GM12878 (cell line): ENCODE measurements at regions not wholly inside any gene's neighbourhood (a gene's known extent, or its start where the extent isn't known, plus 50 kb on each side); places are given as distances from the start of the nearest gene placed in this dataset.

Source experiments
- ATAC-seq: fragments of 200-7000 bp; cut with Tn5 transposase; 3 replicates; pipeline ENCODE4 v1.9.1; 2020; ENCODE audit warnings: mild to moderate bottlenecking, moderate library complexity
- BruUV-seq: library from RNA; stranded (reverse); fragments of 400-500 nt; replicated peaks from 2 replicates; lab custom pipeline; 2021; lab: Mats Ljungman, UMichigan
- CTCF ChIA-PET: fragments of 300-600 bp; sonication (Branson Sonifier 250); formaldehyde crosslinking; extraction: SDS; loops from one replicate; lab custom pipeline; 2021; ENCODE audit warnings: inconsistent platforms; lab: Yijun Ruan, JAX
- POLR2A ChIA-PET: fragments of 350-600 bp; formaldehyde crosslinking; extraction: SDS; loops from one replicate; lab custom pipeline; 2021; ENCODE audit warnings: inconsistent platforms; lab: Charles Lee
- RAD21 ChIA-PET: fragments of 300-600 bp; sonication (Branson Sonifier 250); formaldehyde crosslinking; loops from one replicate; lab custom pipeline; 2023; ENCODE audit warnings: antibody characterized with exemption; ENCODE audit not compliant: unreplicated experiment; lab: Charles Lee
- SMC1A ChIA-PET: fragments of 300-600 bp; sonication (Branson Sonifier 250); formaldehyde crosslinking; loops from one replicate; lab custom pipeline; 2023; ENCODE audit not compliant: unreplicated experiment, uncharacterized antibody; lab: Charles Lee
- DNase-seq: peaks from one replicate; pipeline ENCODE4 v3.0.0-alpha.2; 2011; ENCODE audit warnings: low read depth, low spot score
- FAIRE-seq: peaks from 3 replicates; lab custom pipeline; 2011; peaks lifted over from hg19 to GRCh38; lab: Jason Lieb, UNC
- H2AFZ ChIP-seq: 2 replicates; pipeline ENCODE4 v1.6.0; 2011; ENCODE audit warnings: low read depth, low read length, control low read depth; ENCODE audit not compliant: control insufficient read depth
- H3K27ac ChIP-seq: 2 replicates; pipeline ENCODE4 v1.5.1; 2011; ENCODE audit warnings: control low read depth; ENCODE audit not compliant: control insufficient read depth, insufficient read depth
- H3K27me3 ChIP-seq, 2 experiments: replicated peaks in 1 of 2; 2 replicates each; pipeline versions ENCODE4 v1.6.0 to v1.6.1; 2011; ENCODE audit warnings: low read length in 1 of 2; ENCODE audit not compliant: control insufficient read depth in 2 of 2, insufficient read depth in 2 of 2
- H3K36me3 ChIP-seq, 2 experiments: 2 replicates each; pipeline ENCODE4 v1.5.1; 2011; ENCODE audit warnings: low read length in 1 of 2; ENCODE audit not compliant: control insufficient read depth in 2 of 2, insufficient read depth in 2 of 2
- H3K4me1 ChIP-seq: 2 replicates; pipeline ENCODE4 v1.6.1; 2011; ENCODE audit warnings: mild to moderate bottlenecking, low read length, moderate library complexity, mixed read lengths; ENCODE audit not compliant: control insufficient read depth, insufficient read depth
- H3K4me2 ChIP-seq: 2 replicates; pipeline ENCODE4 v1.6.0; 2011; ENCODE audit warnings: control low read depth; ENCODE audit not compliant: control insufficient read depth, insufficient read depth
- H3K4me3 ChIP-seq: fragments of 200-600 bp; sonication (generic); 2 replicates; pipeline ENCODE4 v1.5.1; 2016
- H3K79me2 ChIP-seq: 2 replicates; pipeline ENCODE4 v1.6.0; 2011; ENCODE audit warnings: low read length; ENCODE audit not compliant: control insufficient read depth, insufficient read depth
- H3K9ac ChIP-seq: 2 replicates; pipeline ENCODE4 v1.8.0; 2011; ENCODE audit warnings: low read length, control low read depth, mixed read lengths; ENCODE audit not compliant: control insufficient read depth, insufficient read depth
- H3K9me3 ChIP-seq: replicated peaks from 3 replicates; pipeline ENCODE4 v1.5.1; 2011; ENCODE audit warnings: mild to moderate bottlenecking, low read length; ENCODE audit not compliant: control insufficient read depth, insufficient read depth
- H4K20me1 ChIP-seq: 2 replicates; pipeline ENCODE4 v1.6.0; 2011; ENCODE audit not compliant: control insufficient read depth, insufficient read depth
- ASH2L ChIP-seq: fragments of 300-600, 200-600 bp; sonication (generic); IDR thresholded peaks from 2 replicates; pipeline ENCODE4 v1.6.1; 2017; ENCODE audit warnings: low read depth, mild to moderate bottlenecking, borderline replicate concordance
- BCLAF1 ChIP-seq: fragments of 450-650 bp; IDR thresholded peaks from 2 replicates; pipeline ENCODE4 v1.6.1; 2017; ENCODE audit warnings: antibody characterized with exemption, mild to moderate bottlenecking, moderate library complexity
- CEBPZ ChIP-seq: fragments of 150-350 bp; IDR thresholded peaks from 2 replicates; pipeline ENCODE4 v1.6.1; 2016; ENCODE audit warnings: low read depth, low read length
- CTCF ChIP-seq, 3 experiments: IDR thresholded peaks in 2 of 3; conservative IDR thresholded peaks in 1 of 3; 2 replicates each; pipeline ENCODE4 v1.5.1; 2011; ENCODE audit warnings: low read depth in 3 of 3, low read length in 3 of 3, mild to moderate bottlenecking in 3 of 3, control low read depth in 2 of 3, moderate library complexity in 2 of 3, inconsistent platforms in 1 of 3, mixed read lengths in 1 of 3; ENCODE audit not compliant: control insufficient read depth in 2 of 3, insufficient read depth in 1 of 3; ENCODE audit errors: extremely low read depth in 1 of 3
- EP300 ChIP-seq, 2 experiments: fragments of 150-350 bp in 1 of 2; IDR thresholded peaks; 2 replicates each; pipeline ENCODE4 v1.6.1; 2011 to 2012; ENCODE audit warnings: low read depth in 2 of 2, low read length in 2 of 2, borderline replicate concordance in 1 of 2, improper control_type of control experiment in 1 of 2, inconsistent platforms in 1 of 2; ENCODE audit not compliant: control insufficient read depth in 1 of 2
- HDGF ChIP-seq: fragments of 450-650 bp; IDR thresholded peaks from 2 replicates; pipeline ENCODE4 v1.6.1; 2016; ENCODE audit warnings: antibody characterized with exemption
- KDM1A ChIP-seq: fragments of 200-600 bp; sonication (generic); IDR thresholded peaks from 2 replicates; pipeline ENCODE4 v1.6.1; 2016; ENCODE audit warnings: borderline replicate concordance
- MEF2A ChIP-seq: IDR thresholded peaks from 2 replicates; pipeline ENCODE4 v1.6.1; 2011; ENCODE audit warnings: low read depth, mild to moderate bottlenecking, low read length, moderate library complexity; ENCODE audit not compliant: insufficient read depth
- MEF2B ChIP-seq: fragments of 450-650 bp; IDR thresholded peaks from 2 replicates; pipeline ENCODE4 v1.6.1; 2018; ENCODE audit warnings: mild to moderate bottlenecking, moderate library complexity; ENCODE audit not compliant: partially characterized antibody, poor library complexity, severe bottlenecking
- NR2C2 ChIP-seq: IDR thresholded peaks from 2 replicates; pipeline ENCODE4 v1.6.1; 2011; ENCODE audit warnings: borderline replicate concordance, low read depth; ENCODE audit not compliant: control insufficient read depth, insufficient read length
- SIX5 ChIP-seq: IDR thresholded peaks from 2 replicates; pipeline ENCODE4 v1.6.1; 2011; ENCODE audit warnings: mild to moderate bottlenecking, low read depth, low read length, moderate library complexity; ENCODE audit not compliant: severe bottlenecking
- SP1 ChIP-seq: IDR thresholded peaks from one replicate; pipeline ENCODE4 v1.6.1; 2011; ENCODE audit warnings: low read depth, low read length
- USF1 ChIP-seq: IDR thresholded peaks from 2 replicates; pipeline ENCODE4 v1.6.1; 2011; ENCODE audit warnings: borderline replicate concordance, low read depth, mild to moderate bottlenecking, moderate library complexity, mixed read lengths, low read length; ENCODE audit not compliant: insufficient read depth; ENCODE audit errors: extremely low read length
- ZSCAN29 ChIP-seq: fragments of 450-650 bp; IDR thresholded peaks from 2 replicates; pipeline ENCODE4 v1.6.1; 2017; ENCODE audit warnings: mild to moderate bottlenecking, moderate library complexity
- WGBS: methylation state at CpG from one replicate; pipeline ENCODE4 v1.1.6; 2016; ENCODE audit warnings: low lambda C conversion rate; ENCODE audit not compliant: insufficient replicate concordance, insufficient coverage; ENCODE audit errors: missing lambda C conversion rate; 5-methylcytosine and 5-hydroxymethylcytosine counted together
- in situ Hi-C: fragments of 300-500 bp; cut with MboI; formaldehyde crosslinking; loops from 9 replicates; pipeline ENCODE4 v1.14.3; 2018; ENCODE audit warnings: mixed read lengths
- intact Hi-C: fragments of 100-400 bp; cut with micrococcal nuclease; formaldehyde crosslinking; loops from one replicate; pipeline ENCODE4 v1.14.2; 2022; ENCODE audit not compliant: unreplicated experiment

GRCh38 chr10:71084818-71085126, 127.6 kb upstream of the UNC5B start:
- in situ Hi-C loops: no loop called here
- BruUV-seq: no TSS peak
- intact Hi-C loops: no loop called here
- Histone ChIP-seq H3K36me3 (no peaks in the 10 kb centered on the region), H3K79me2 (no peaks in the 10 kb centered on the region), H3K4me3 (no peak overlapping the region), H3K4me2 (no peak overlapping the region), H3K27ac (no peak overlapping the region), H3K4me1 (no peaks in the 10 kb centered on the region), H3K9ac (no peak overlapping the region), H3K27me3 (no peaks in the 10 kb centered on the region; a peak in 1 of 4 replicates), H4K20me1 (no peaks in the 10 kb centered on the region), H3K9me3 (no peaks in the 10 kb centered on the region), H2AFZ (no peak overlapping the region)
- ChIA-PET CTCF (no interaction called here), SMC1A (no interaction called here), POLR2A (no interaction called here), RAD21 (no interaction called here)
- no peak for FAIRE-seq
- 5% methylated on average over 2 of the region's 2 CpGs for WGBS
- TF ChIP-seq HDGF (no peak), MEF2A (no peak), EP300 (IDR thresholded peaks at IDR 0.05; ENCODE audit: borderline replicate concordance in 1 of 2, control insufficient read depth in 1 of 2, low read depth in 2 of 2, low read length in 2 of 2) (no peak), CTCF (IDR thresholded peaks at IDR 0.05 in 2 of 3, conservative IDR thresholded peaks at IDR 0.05 in 1 of 3; ENCODE audit: control insufficient read depth in 2 of 3, extremely low read depth in 1 of 3, insufficient read depth in 1 of 3, low read depth in 3 of 3, low read length in 3 of 3) (no peak), CEBPZ (no peak), SIX5 (no peak), ASH2L (no peak), USF1 (no peak), ZSCAN29 (no peak), SP1 (no peak), NR2C2 (no peak), KDM1A (no peak), BCLAF1 (no peak), MEF2B (no peak)
- ATAC-seq: no peak
- DNase-seq: no peak
